Dermis microvascular lymphatic vessel endothelial cell (primary cell): ENCODE measurements at regions not wholly inside any gene's neighbourhood (a gene's known extent, or its start where the extent isn't known, plus 50 kb on each side); places are given as distances from the start of the nearest gene placed in this dataset.

Experiments
- DNase-seq, 2 donors: peaks; one replicate each; pipeline versions ENCODE4 v3.0.0 to v3.0.0-alpha.2; 2010; ENCODE audit warnings: low read depth in 2 of 2

GRCh38 chr3:168398371-168399025, 302.8 kb upstream of the GOLIM4 start:
- DNase-seq, result no peak

- DNase-seq, result no peak
Measured at GRCh38 chr3:168396861-168397260, 301.1 kb upstream of the GOLIM4 start.

GRCh38 chr3:168395551-168395950, 299.8 kb upstream of the GOLIM4 start:
- no peak for DNase-seq

- DNase-seq, result no peak
Measured at GRCh38 chr3:168394439-168394838, 298.7 kb upstream of the GOLIM4 start.

GRCh38 chr3:168386301-168386700, 290.6 kb upstream of the GOLIM4 start:
- DNase-seq, result no peak

- no peak for DNase-seq
Measured at GRCh38 chr3:168384990-168385389, 289.3 kb upstream of the GOLIM4 start.

- DNase-seq, result no peak
Measured at GRCh38 chr3:168383573-168383972, 287.8 kb upstream of the GOLIM4 start.

GRCh38 chr3:168371846-168372245, 276.1 kb upstream of the GOLIM4 start:
- no peak for DNase-seq

GRCh38 chr3:168364967-168365366, 269.2 kb upstream of the GOLIM4 start:
- DNase-seq, result no peak

GRCh38 chr3:168362661-168363247, 267.0 kb upstream of the GOLIM4 start:
- no peak for DNase-seq

GRCh38 chr3:168362156-168362555, 266.4 kb upstream of the GOLIM4 start:
- DNase-seq, result no peak

- no peak for DNase-seq
Measured at GRCh38 chr3:168360993-168361392, 265.3 kb upstream of the GOLIM4 start.

- DNase-seq, result no peak
Measured at GRCh38 chr3:168342946-168343850, 247.5 kb upstream of the GOLIM4 start.

GRCh38 chr3:168341956-168342936, 246.5 kb upstream of the GOLIM4 start:
- DNase-seq, result no peak

- no peak for DNase-seq
Measured at GRCh38 chr3:168341192-168341815, 245.6 kb upstream of the GOLIM4 start.

GRCh38 chr3:168338161-168338560, 242.4 kb upstream of the GOLIM4 start:
- no peak for DNase-seq

- DNase-seq, result no peak
Measured at GRCh38 chr3:168336276-168336675, 240.6 kb upstream of the GOLIM4 start.

- no peak for DNase-seq
Measured at GRCh38 chr3:168333410-168333935, 237.7 kb upstream of the GOLIM4 start.

- DNase-seq, result no peak
Measured at GRCh38 chr3:168331756-168332155, 236.0 kb upstream of the GOLIM4 start.

- no peak for DNase-seq
Measured at GRCh38 chr3:168330983-168331382, 235.3 kb upstream of the GOLIM4 start.

GRCh38 chr3:168327856-168328255, 232.1 kb upstream of the GOLIM4 start:
- no peak for DNase-seq
